ENCODE measurements at regions not wholly inside any gene's neighbourhood (a gene's known extent, or its start where the extent isn't known, plus 50 kb on each side); places are given as distances from the start of the nearest gene placed in this dataset.

DNA sequence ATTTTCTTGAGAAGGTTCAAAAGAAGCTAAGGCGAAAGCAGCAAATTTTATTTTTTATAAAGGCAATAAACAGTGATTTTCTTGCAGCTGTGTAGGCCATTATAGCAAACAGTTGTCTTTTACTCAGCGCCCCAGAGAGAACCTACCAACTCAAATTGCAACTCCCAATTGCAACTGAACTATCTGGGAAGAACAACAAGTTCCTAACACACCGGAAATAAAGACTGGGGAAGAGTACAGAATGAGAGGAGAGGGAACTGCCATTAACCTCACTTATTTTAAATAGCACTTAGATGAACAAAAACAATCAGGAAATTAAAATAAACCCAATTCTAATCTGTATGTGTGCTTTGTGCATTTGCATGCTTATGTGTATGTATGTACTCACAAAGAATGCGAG lies 171.1 kb downstream of the KCTD12 start:
- H3K27ac Mint-ChIP-seq (ENCODE audit: low read depth): no peak overlapping the region
- DNase-seq (ENCODE audit: low spot score in 2 of 2): no peak
- H3K36me3 Mint-ChIP-seq (ENCODE audit: insufficient read depth): peaks cover 4% of the 10 kb centered on the region
- H3K9me3 Mint-ChIP-seq: no peaks in the 10 kb centered on the region
- no peak overlapping the region for H3K4me3 Mint-ChIP-seq
- no peaks in the 10 kb centered on the region for H3K27me3 Mint-ChIP-seq
- H3K4me1 Mint-ChIP-seq: no peaks in the 10 kb centered on the region
- no peak for ATAC-seq (replicated peaks; ENCODE audit: extremely low read depth, poor library complexity, severe bottlenecking)

DNA sequence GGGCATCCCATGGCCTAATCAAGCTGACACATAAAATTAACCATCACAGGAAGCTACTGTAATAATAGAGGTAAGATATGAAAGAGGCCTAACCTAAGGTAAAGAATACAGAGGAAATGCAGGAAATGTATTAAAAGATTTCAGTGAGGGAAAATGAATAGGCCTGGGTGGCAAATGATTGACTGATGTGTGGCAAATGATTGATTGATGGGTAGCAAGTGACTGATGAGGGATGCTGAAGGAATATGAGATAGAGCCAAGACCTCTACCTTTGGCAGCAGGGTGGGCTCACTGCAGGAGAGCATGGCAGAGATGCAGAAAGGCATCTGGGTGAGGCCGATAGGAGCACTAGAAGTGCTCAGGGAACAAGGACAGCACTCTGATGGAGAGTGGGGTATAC lies 172.9 kb downstream of the KCTD12 start:
- Mint-ChIP-seq H3K27me3 (no peaks in the 10 kb centered on the region), H3K9me3 (no peaks in the 10 kb centered on the region), H3K4me1 (no peaks in the 10 kb centered on the region), H3K27ac (ENCODE audit: low read depth) (no peak overlapping the region), H3K4me3 (no peak overlapping the region), H3K36me3 (ENCODE audit: insufficient read depth) (peaks cover 2% of the 10 kb centered on the region)
- ATAC-seq (replicated peaks; ENCODE audit: extremely low read depth, poor library complexity, severe bottlenecking) (no peak), DNase-seq (ENCODE audit: low spot score in 2 of 2) (no peak)

DNA sequence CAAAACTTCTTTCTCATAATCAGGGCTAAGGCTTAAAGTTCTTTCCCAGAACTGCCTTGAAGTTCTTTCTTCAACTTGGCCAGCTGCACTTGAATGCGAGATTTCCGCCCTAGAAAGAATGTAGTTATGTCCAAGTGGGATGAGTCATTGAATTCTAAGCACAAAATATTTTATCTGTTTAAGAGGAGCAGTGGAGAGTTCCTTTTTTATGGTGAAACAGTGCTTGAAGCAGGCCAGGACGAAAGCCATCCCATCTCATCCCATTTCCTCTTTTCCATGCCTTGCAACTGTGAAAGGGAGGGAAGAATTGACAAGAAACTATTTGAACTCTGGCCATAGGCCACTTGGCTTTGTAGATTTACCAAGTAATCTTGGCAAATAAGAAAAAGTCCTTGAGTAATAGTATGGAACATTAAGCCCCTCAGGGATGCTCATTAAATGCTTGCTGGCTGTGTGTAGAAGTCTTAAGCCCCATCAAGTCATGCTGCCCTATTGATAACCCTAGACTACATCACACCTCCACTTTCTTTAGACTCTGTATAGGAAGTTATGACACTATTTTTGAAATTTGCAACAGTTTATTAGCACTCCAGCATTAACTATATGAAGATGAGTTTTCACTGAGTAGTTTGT lies 174.5 kb downstream of the KCTD12 start:
- ATAC-seq (replicated peaks; ENCODE audit: extremely low read depth, poor library complexity, severe bottlenecking): no peak
- Mint-ChIP-seq H3K9me3 (no peaks in the 10 kb centered on the region), H3K27ac (ENCODE audit: low read depth) (no peak overlapping the region), H3K36me3 (ENCODE audit: insufficient read depth) (peaks cover 2% of the 10 kb centered on the region), H3K4me3 (no peak overlapping the region), H3K4me1 (no peaks in the 10 kb centered on the region), H3K27me3 (no peaks in the 10 kb centered on the region)
- DNase-seq (ENCODE audit: low spot score in 2 of 2): no peak

DNA sequence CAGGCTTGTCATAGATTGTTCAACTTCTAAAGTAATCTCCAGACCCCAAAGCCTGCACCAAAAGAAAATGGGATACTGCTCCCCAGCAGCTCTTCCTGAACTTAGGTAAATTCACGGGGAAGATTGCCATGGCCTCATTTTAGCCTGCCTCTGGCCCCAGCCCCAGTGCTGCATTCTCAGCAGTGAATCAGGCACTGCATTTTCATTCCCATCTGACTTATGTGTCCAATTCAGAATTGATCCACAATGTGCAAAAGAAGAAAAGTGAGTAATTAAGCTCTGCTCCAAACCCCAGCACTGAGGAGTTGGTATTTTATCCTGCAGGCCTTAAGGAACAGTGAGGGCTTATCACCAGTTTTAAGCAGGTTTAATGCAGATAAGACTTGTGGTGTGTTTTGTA lies 176.4 kb downstream of the KCTD12 start:
- ATAC-seq (replicated peaks; ENCODE audit: extremely low read depth, poor library complexity, severe bottlenecking) (no peak), DNase-seq (ENCODE audit: low spot score in 2 of 2) (no peak)
- no peaks in the 10 kb centered on the region for H3K27me3 Mint-ChIP-seq
- no peak overlapping the region for H3K4me3 Mint-ChIP-seq
- H3K36me3 Mint-ChIP-seq (ENCODE audit: insufficient read depth): peaks cover 2% of the 10 kb centered on the region
- H3K27ac Mint-ChIP-seq (ENCODE audit: low read depth): no peak overlapping the region
- H3K9me3 Mint-ChIP-seq: no peaks in the 10 kb centered on the region
- H3K4me1 Mint-ChIP-seq: no peaks in the 10 kb centered on the region

DNA sequence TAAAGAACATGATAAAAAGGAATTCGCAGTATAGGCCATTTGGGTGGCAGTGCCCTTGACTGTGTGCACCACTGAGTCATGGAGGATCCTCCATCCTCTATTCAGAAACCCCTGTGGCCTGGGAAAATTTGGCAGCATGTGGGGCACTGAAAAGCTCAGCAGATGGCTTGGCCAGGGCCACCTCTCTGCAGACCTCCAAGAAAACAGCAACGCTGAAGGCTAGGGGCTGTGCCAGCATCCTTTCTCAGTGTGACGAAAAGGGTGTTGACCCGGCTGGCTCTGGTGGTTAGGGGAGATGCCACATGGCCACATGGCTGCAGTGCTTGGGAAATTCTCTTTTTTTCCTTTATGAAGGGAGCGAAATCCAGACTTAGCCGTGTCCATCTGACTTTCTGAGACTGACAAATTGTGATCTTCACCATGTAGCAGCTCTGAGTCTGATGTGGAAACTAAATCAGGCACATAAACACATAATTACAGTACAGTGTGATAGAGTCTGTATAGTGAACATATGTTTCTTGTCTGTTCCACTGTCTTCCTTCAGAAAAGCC lies 178.0 kb downstream of the KCTD12 start:
- no peak for ATAC-seq (replicated peaks; ENCODE audit: extremely low read depth, poor library complexity, severe bottlenecking)
- Mint-ChIP-seq H3K36me3 (ENCODE audit: insufficient read depth) (peaks cover 2% of the 10 kb centered on the region), H3K27me3 (no peaks in the 10 kb centered on the region), H3K9me3 (no peaks in the 10 kb centered on the region), H3K4me1 (no peaks in the 10 kb centered on the region), H3K27ac (ENCODE audit: low read depth) (no peak overlapping the region), H3K4me3 (no peak overlapping the region)
- no peak for DNase-seq (ENCODE audit: low spot score in 2 of 2)

DNA sequence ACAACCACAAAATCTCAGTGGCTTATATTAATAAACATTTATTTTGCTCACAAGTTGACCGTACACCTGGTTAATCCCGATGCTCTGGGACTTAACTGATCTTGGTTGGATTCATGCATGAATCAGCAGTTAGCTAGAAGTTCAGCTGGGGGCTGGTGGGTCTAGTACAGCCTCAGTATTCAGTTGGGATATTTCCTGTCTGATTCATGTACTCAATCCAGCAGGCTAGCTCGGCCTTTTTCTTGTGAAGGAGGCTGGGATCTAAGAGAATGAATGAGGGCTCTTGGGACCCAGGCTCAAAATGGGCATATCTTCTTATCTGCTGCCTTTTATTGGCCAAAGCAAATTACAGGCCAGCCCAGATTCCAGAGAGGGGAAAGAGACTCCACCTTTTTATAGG lies 178.8 kb downstream of the KCTD12 start:
- H3K4me3 Mint-ChIP-seq: no peak overlapping the region
- H3K27ac Mint-ChIP-seq (ENCODE audit: low read depth): no peak overlapping the region
- no peaks in the 10 kb centered on the region for H3K4me1 Mint-ChIP-seq
- no peaks in the 10 kb centered on the region for H3K36me3 Mint-ChIP-seq (ENCODE audit: insufficient read depth)
- no peaks in the 10 kb centered on the region for H3K9me3 Mint-ChIP-seq
- ATAC-seq (replicated peaks; ENCODE audit: extremely low read depth, poor library complexity, severe bottlenecking): no peak
- peaks cover 3% of the 10 kb centered on the region for H3K27me3 Mint-ChIP-seq
- DNase-seq (ENCODE audit: low spot score in 2 of 2): no peak

DNA sequence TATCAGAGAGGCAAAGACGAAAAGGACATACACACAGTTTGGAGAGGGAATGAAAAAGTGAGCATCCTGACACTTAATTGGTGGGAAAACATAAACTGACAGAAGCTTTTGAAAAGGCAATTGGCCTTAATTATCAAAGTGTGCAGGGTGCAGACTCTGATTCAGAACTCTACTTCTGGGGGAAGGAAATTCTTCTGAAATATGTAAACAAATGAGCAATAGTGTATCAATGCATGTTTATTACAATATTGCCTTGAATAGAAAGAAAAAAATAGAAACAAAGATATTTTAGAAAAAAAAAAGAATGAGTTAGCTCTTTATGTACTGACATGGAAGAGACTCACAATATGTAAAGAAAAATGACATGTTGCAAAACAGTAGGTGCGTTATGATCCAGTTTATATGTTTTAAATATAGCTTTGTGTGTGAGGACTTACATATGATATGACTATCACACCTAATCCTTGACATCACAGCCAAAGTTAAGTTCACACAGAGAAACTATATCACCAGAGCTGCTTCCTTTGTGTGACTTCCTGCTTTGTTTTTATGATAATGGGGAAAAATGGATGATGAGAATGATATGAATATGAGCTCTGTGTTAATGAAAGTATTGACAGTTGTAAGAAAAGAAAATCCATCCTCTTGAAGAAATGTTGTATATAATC lies 182.4 kb downstream of the KCTD12 start:
- DNase-seq (ENCODE audit: low spot score in 2 of 2): no peak
- peaks cover 33% of the 10 kb centered on the region for H3K27me3 Mint-ChIP-seq
- no peaks in the 10 kb centered on the region for H3K9me3 Mint-ChIP-seq
- H3K4me3 Mint-ChIP-seq: no peak overlapping the region
- ATAC-seq (replicated peaks; ENCODE audit: extremely low read depth, poor library complexity, severe bottlenecking): no peak
- H3K36me3 Mint-ChIP-seq (ENCODE audit: insufficient read depth): no peaks in the 10 kb centered on the region
- H3K4me1 Mint-ChIP-seq: no peaks in the 10 kb centered on the region
- H3K27ac Mint-ChIP-seq (ENCODE audit: low read depth): no peak overlapping the region

DNA sequence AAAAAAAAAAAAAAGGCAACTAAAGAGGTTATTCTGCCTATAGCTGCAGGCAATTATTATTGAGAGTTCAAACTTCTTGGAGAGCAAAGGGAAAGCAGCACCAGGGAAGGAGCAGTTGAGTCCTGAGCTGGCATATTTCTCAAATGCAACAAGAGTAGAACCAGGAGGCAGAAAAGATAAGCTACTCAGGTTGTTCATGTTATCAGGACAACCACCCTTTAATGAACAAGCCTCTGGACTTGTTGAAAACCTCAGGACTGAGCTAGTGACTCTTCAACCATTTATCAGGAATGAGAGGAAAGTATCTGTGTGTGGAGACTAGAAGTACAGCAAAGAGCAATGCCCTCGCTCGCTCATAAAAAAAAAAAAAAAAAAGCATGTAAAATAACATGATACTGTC lies 183.0 kb downstream of the KCTD12 start:
- no peak for ATAC-seq (replicated peaks; ENCODE audit: extremely low read depth, poor library complexity, severe bottlenecking)
- Mint-ChIP-seq H3K9me3 (no peaks in the 10 kb centered on the region), H3K27ac (ENCODE audit: low read depth) (no peak overlapping the region), H3K4me1 (no peaks in the 10 kb centered on the region), H3K36me3 (ENCODE audit: insufficient read depth) (no peaks in the 10 kb centered on the region), H3K27me3 (peaks cover 37% of the 10 kb centered on the region), H3K4me3 (no peak overlapping the region)
- no peak for DNase-seq (ENCODE audit: low spot score in 2 of 2)

DNA sequence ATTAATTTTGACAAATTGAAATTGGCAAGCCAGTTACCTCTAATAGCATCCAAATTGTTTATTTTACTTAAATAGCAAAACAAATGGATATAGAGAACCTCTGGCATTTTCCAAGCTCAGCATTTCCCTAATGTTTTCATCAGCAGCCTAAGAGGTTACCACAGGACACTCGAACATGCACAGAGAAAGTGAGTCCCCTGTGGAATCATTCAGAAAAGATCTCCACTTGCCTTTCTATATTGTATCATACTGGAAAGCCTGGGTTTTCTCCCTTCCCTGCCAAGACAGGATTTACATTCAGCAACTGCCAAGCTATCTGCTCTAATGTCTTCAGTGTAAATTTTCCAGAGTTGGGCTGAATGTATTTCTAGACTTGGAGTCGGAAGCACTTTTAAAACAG lies 188.9 kb downstream of the KCTD12 start:
- DNase-seq (ENCODE audit: low spot score in 2 of 2): no peak
- H3K36me3 Mint-ChIP-seq (ENCODE audit: insufficient read depth): no peaks in the 10 kb centered on the region
- H3K27ac Mint-ChIP-seq (ENCODE audit: low read depth): no peak overlapping the region
- H3K4me3 Mint-ChIP-seq: no peak overlapping the region
- no peaks in the 10 kb centered on the region for H3K9me3 Mint-ChIP-seq
- H3K4me1 Mint-ChIP-seq: no peaks in the 10 kb centered on the region
- no peak for ATAC-seq (replicated peaks; ENCODE audit: extremely low read depth, poor library complexity, severe bottlenecking)
- H3K27me3 Mint-ChIP-seq: peaks cover 55% of the 10 kb centered on the region

DNA sequence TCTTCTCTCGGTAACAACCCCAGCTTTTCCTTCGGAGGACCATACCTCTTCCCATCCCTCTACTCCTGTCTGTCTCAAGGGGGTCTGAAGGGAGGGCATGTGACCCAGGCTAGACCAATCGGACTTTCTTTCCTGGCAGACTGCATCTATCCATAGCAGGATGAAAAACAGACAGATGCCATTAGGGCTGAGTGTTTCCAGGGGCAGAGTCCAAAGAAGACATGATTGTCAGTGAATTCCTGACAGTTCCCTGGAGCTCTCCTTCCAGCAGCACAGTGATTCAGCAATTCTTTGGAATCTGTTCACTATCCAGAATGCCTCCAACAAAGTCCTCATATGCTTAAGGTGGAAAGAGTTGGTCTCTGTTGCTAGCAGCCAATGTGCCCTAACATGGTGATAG lies 189.8 kb downstream of the KCTD12 start:
- no peak overlapping the region for H3K4me3 Mint-ChIP-seq
- H3K9me3 Mint-ChIP-seq: no peaks in the 10 kb centered on the region
- H3K4me1 Mint-ChIP-seq: no peaks in the 10 kb centered on the region
- DNase-seq (ENCODE audit: low spot score in 2 of 2) (no peak), ATAC-seq (replicated peaks; ENCODE audit: extremely low read depth, poor library complexity, severe bottlenecking) (no peak)
- H3K36me3 Mint-ChIP-seq (ENCODE audit: insufficient read depth): no peaks in the 10 kb centered on the region
- no peak overlapping the region for H3K27ac Mint-ChIP-seq (ENCODE audit: low read depth)
- H3K27me3 Mint-ChIP-seq: peaks cover 46% of the 10 kb centered on the region

DNA sequence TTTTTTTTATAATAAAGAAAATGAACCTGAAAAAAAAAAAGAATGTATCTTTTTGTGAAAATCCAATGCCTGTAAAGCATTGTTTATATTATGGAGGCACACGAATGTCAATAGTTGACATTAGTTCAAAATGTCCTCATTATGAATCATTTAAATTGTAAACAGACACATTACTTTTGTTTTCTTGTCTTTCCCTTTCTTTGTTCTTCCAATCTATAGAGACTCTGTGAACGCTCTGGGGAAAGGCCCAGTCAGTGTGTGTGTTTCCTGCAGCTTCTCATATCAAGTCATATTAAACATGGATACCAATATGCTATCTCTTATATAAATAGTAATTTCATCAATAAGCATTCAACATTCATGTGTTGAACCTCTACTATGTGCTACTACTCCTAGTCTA lies 193.1 kb downstream of the KCTD12 start:
- Mint-ChIP-seq H3K36me3 (ENCODE audit: insufficient read depth) (no peaks in the 10 kb centered on the region), H3K27ac (ENCODE audit: low read depth) (no peak overlapping the region), H3K9me3 (peaks cover 5% of the 10 kb centered on the region), H3K4me1 (no peaks in the 10 kb centered on the region), H3K27me3 (peaks cover 22% of the 10 kb centered on the region), H3K4me3 (no peak overlapping the region)
- DNase-seq (ENCODE audit: low spot score in 2 of 2) (no peak), ATAC-seq (replicated peaks; ENCODE audit: extremely low read depth, poor library complexity, severe bottlenecking) (no peak)

DNA sequence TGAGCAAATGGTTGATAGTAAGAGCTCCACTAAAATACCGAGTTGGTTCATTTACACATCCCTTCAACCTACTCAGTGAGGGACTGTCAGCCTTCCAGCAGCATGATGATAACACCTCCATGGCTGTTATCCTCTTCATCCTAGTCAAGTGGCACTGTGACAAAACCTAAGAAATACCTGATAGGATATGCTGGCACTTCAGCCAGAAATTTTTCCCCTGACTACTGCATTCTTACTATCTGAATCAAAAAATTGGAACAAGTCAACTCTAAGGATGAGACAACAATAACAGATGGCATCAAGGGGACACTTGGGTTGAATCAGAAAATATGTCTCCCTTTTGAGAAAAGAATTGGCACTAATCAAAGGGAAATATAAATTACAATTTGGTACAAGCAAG lies 193.9 kb downstream of the KCTD12 start:
- no peak overlapping the region for H3K4me3 Mint-ChIP-seq
- H3K4me1 Mint-ChIP-seq: no peaks in the 10 kb centered on the region
- H3K27me3 Mint-ChIP-seq: peaks cover 22% of the 10 kb centered on the region
- no peak for DNase-seq (ENCODE audit: low spot score in 2 of 2)
- H3K36me3 Mint-ChIP-seq (ENCODE audit: insufficient read depth): no peaks in the 10 kb centered on the region
- H3K9me3 Mint-ChIP-seq: peaks cover 5% of the 10 kb centered on the region
- H3K27ac Mint-ChIP-seq (ENCODE audit: low read depth): no peak overlapping the region
- no peak for ATAC-seq (replicated peaks; ENCODE audit: extremely low read depth, poor library complexity, severe bottlenecking)

DNA sequence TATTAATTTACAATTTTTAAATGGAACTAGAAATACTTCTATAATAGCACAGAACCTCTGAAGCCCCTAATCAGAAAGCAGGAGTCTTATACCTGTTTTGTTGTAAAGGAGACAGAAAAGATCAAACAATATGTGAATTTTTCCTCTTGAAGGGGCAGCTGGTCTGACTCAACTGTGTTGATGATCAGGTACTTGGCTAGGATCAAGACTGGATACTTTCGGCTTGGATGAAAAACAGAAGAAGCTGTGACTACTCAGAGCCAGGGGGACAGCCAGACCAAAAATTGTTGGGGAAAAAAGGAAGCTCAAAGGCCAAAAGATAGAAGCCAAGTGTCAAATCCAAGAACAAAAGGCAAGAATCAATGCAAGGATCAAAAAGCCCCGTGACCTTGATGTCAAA lies 195.6 kb downstream of the KCTD12 start:
- Mint-ChIP-seq H3K4me1 (no peaks in the 10 kb centered on the region), H3K27me3 (peaks cover 12% of the 10 kb centered on the region), H3K36me3 (ENCODE audit: insufficient read depth) (no peaks in the 10 kb centered on the region), H3K4me3 (no peak overlapping the region), H3K9me3 (peaks cover 5% of the 10 kb centered on the region), H3K27ac (ENCODE audit: low read depth) (no peak overlapping the region)
- no peak for ATAC-seq (replicated peaks; ENCODE audit: extremely low read depth, poor library complexity, severe bottlenecking)
- no peak for DNase-seq (ENCODE audit: low spot score in 2 of 2)

All from central memory CD8-positive, alpha-beta T cell (primary cell).